NCI-H1694 treated with DMSO at 0.1 percent for 48 hours (cell line): ENCODE measurements at regions not wholly inside any gene's neighbourhood (a gene's known extent, or its start where the extent isn't known, plus 50 kb on each side); places are given as distances from the start of the nearest gene placed in this dataset.

Source experiments
- DNase-seq: peaks from one replicate; lab custom pipeline; 2025; lab: John Stamatoyannopoulos, UW

- no peak for DNase-seq
Measured at GRCh38 chr18:27899893-27900292, 277.0 kb downstream of the CDH2 start.

- DNase-seq, result no peak
Measured at GRCh38 chr18:27894746-27895145, 282.2 kb downstream of the CDH2 start.

- no peak for DNase-seq
Measured at GRCh38 chr18:27887711-27888495, 289.0 kb downstream of the CDH2 start.

DNA sequence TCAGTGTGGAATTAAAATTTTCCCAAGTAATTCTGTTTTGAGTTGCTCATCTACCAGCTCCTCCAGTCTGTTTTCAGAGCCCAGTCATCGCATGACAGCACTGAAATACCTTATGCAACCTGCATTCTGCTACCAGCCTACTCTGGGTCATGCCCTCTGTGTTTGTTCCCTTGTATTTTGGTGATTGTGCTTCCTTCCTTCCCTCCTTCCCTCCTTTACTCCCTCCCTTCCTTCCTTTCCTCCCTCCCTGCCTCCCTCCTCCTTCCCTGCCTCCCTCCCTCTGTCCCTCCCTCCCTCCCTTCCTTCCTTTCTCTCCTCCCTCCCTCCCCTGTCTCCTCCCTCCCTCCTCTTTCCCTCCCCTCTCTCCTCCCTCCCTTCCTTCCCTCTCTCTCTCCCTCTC is 289.6 kb downstream of the CDH2 start:
- DNase-seq, result no peak

DNA sequence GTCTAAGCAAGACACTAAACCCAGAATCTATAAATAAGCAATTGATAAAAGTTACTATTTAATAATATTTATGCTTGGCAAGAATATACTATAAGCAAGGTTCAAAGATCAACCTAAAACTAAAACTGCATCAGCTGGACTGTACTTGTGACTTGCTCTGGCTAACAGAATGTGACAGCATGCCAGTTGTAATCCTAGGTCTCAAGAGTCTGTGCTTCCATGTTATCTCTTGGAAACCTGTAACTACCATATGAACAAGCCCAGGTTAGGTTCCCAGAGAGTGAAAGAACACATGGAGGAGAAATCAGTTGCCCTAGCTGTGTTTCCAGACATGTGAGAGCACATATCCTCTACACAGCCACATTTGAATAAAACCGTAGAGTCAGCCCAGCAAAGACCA is 297.4 kb downstream of the CDH2 start:
- DNase-seq, result no peak

GRCh38 chr18:27871726-27872125 is 305.2 kb downstream of the CDH2 start:
- peak; percentile 19 for DNase-seq

DNA sequence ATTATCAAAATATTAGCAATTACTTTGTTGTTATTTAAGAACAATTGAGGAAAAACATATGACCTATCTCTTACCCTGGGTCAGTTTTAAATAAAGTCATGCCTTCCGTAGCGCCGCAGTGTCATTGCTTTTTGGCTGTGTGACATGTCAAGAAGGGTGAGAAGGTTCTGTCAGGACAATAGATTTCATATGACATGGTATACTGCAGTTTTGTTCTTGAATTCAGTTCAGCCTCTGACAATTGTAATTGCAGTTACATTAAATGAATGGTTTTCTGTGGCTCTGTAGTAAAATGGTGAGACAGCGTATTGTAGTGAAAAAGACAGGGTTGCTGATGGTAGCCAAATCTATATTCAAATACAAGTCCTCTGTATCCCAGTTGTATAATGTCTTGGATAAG is 307.2 kb downstream of the CDH2 start:
- DNase-seq, result no peak

DNA sequence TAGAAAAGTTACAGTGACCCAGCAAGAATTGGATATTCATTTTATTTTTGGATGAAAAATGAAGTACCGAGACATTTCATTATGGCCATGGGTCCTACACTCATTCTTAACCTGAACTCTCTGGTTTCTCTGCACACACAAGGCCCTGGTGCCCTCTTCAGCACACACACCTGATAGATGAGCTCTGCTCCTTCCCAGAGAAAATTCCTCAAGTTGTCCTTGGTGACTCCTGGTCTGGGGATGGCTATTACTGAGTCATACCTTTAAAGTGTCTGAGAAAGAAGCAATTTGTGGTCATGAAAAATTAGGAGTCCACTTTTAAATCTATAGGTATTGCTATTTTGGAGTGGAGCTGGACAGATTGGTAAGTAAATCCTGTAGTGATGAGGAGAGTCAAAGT is 311.5 kb downstream of the CDH2 start:
- DNase-seq, result no peak

- peak; percentile 68 for DNase-seq
Measured at GRCh38 chr18:27863780-27864430, 313.0 kb downstream of the CDH2 start.

GRCh38 chr18:27862041-27862682 is 314.8 kb downstream of the CDH2 start:
- peak; percentile 34 for DNase-seq

DNA sequence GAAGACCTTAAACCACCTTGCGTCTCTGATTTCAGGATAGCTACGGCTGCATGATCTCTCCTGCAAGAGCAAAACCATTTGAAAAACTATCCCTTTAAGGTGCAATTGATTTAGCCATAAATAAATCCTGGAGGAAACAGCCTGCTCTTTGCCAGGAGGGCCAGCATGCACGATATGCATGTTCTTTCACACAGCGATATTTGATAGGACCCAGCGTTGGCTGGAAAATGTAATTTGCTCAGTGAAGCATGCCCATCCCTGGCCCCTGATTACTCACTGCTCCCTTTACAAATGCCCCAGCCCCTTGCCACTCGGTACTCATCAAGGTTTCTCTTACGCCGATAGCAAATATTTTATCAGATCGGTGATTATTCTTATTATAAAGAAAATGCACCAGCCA is 315.4 kb downstream of the CDH2 start:
- DNase-seq, result peak; percentile 91

GRCh38 chr18:27860701-27861107 is 316.2 kb downstream of the CDH2 start:
- peak; percentile 6 for DNase-seq

DNA sequence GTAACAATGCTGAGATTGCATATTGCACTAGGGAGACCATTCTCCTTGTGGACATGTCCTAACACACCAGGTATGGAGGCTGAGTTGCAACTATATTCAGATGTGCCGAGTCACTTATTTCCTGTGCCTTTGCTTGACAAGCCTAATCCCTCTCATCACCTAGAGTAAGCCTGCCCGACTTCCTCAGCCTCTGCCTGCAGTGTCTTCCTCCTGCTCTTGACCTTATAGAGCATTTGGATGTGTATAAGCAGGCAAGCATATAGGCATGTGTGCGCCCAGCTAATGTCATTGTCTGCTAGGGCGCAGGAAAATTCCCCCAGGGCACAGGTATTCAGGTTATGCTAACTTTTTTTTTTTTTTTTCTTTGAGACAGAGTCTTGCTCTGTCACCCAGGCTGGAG is 316.9 kb downstream of the CDH2 start:
- DNase-seq, result no peak

DNA sequence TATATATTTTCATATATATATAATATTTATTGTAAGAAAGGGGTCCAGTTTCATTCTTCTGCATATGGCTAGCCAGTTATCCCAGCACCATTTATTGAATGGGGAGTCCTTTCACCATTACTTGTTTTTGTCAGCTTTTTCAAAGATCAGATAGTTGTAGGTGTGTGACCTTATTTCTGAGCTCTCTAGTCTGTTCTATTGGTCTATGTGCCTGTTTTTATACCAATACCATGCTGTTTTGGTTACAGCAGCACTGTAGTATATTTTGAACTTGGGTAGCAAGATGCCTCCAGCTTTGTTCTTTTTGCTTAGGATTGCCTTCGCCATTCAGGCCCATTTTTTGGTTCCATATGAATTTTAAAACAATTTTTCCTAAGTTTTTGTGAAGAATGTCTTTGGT is 320.1 kb downstream of the CDH2 start:
- no peak for DNase-seq

DNA sequence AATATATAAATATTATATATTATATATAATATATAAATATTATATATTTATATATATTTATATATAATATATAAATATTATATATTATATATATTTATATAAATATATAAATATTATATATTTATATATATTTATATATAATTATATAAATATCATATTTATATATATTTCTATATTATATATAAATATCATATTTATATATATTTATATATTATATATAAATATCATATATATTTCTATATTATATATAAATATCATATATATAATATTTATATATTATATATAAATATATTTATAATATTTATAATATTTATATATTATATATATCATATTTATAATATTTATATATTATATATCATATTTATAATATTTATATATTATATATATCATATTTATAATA is 321.4 kb downstream of the CDH2 start:
- DNase-seq, result no peak

GRCh38 chr18:27854631-27855030 is 322.3 kb downstream of the CDH2 start:
- DNase-seq, result no peak

DNA sequence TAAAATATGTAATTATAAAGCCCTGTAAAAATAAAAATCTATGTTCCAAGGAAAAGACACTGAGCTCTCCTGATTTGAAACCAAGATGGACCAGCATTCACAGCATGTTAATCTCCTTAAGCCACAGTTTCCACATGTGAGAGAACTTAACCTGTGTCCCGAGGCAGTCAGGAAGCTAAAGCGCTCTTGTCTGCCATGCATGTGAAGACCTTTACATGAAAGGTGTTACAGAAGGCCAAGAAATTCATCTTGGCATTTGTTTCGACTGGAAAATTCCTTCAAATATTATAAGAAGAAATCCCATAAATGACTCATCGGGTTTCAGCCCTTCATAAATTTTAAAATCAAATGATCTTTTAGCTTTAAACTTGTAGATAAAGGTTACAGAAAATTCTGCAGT is 328.6 kb downstream of the CDH2 start:
- no peak for DNase-seq

- DNase-seq, result no peak
Measured at GRCh38 chr18:27847412-27847811, 329.5 kb downstream of the CDH2 start.

GRCh38 chr18:27845897-27846296 is 331.0 kb downstream of the CDH2 start:
- DNase-seq, result no peak

- DNase-seq, result no peak
Measured at GRCh38 chr18:27843783-27844777, 332.9 kb downstream of the CDH2 start.

- no peak for DNase-seq
Measured at GRCh38 chr18:27839141-27839540, 337.8 kb downstream of the CDH2 start.

- no peak for DNase-seq
Measured at GRCh38 chr18:27838225-27838624, 338.7 kb downstream of the CDH2 start.
